ENCODE measurements at regions not wholly inside any gene's neighbourhood (a gene's known extent, or its start where the extent isn't known, plus 50 kb on each side); places are given as distances from the start of the nearest gene placed in this dataset.

GRCh38 chr20:39225978-39226377, 263.8 kb downstream of the DHX35 start:
- no peak for TF ChIP-seq CTCF (IDR thresholded peaks at IDR 0.05)
- TF ChIP-seq FOXJ3 (CRISPR knock-in tag; IDR thresholded peaks at IDR 0.05; ENCODE audit: borderline replicate concordance) = no peak
- no peak for TF ChIP-seq ZNF138 (CRISPR knock-in tag; conservative IDR thresholded peaks at IDR 0.05)
- no peak for TF ChIP-seq STAT6 (CRISPR knock-in tag; conservative IDR thresholded peaks at IDR 0.05; ENCODE audit: low read depth)
- TF ChIP-seq ATF3 (CRISPR knock-in tag; conservative IDR thresholded peaks at IDR 0.05) = no peak
- no peak for TF ChIP-seq SP1 (CRISPR knock-in tag; conservative IDR thresholded peaks at IDR 0.05)
- TF ChIP-seq ATF6 (CRISPR knock-in tag; IDR thresholded peaks at IDR 0.05) = no peak
- no peak for TF ChIP-seq JUN (CRISPR knock-in tag; IDR thresholded peaks at IDR 0.05)
- TF ChIP-seq ZNF263 (CRISPR knock-in tag; IDR thresholded peaks at IDR 0.05; ENCODE audit: low read depth) = no peak

Measured in WTC11 (cell line).